GM19397 (cell line): ENCODE measurements at regions not wholly inside any gene's neighbourhood (a gene's known extent, or its start where the extent isn't known, plus 50 kb on each side); places are given as distances from the start of the nearest gene placed in this dataset.

ENCODE experiments used
- ATAC-seq: cut with Tn5 transposase; IDR thresholded peaks from one replicate; pipeline ENCODE4 v1.9.1; 2021; ENCODE audit warnings: mild to moderate bottlenecking, moderate library complexity; ENCODE audit not compliant: unreplicated experiment

GRCh38 chr3:101172516-101172915 lies 147.9 kb downstream of the IMPG2 start:
- no peak for ATAC-seq

- ATAC-seq = no peak
Measured at GRCh38 chr3:101171681-101172191, 148.6 kb downstream of the IMPG2 start.

GRCh38 chr3:101170806-101171558 lies 149.4 kb downstream of the IMPG2 start:
- no peak for ATAC-seq

- no peak for ATAC-seq
Measured at GRCh38 chr3:101170062-101170771, 150.2 kb downstream of the IMPG2 start.

- ATAC-seq = no peak
Measured at GRCh38 chr3:101169516-101169915, 150.9 kb downstream of the IMPG2 start.

- no peak for ATAC-seq
Measured at GRCh38 chr3:101167376-101167775, 153.0 kb downstream of the IMPG2 start.

GRCh38 chr3:101166150-101166549 lies 154.2 kb downstream of the IMPG2 start:
- ATAC-seq = no peak

GRCh38 chr3:101163554-101163953 lies 156.8 kb downstream of the IMPG2 start:
- no peak for ATAC-seq

GRCh38 chr3:101159478-101159877 lies 160.9 kb downstream of the IMPG2 start:
- no peak for ATAC-seq

- ATAC-seq = no peak
Measured at GRCh38 chr3:101158374-101158773, 162.0 kb downstream of the IMPG2 start.

GRCh38 chr3:101156787-101157345 lies 163.5 kb downstream of the IMPG2 start:
- ATAC-seq = no peak

- no peak for ATAC-seq
Measured at GRCh38 chr3:101155825-101156224, 162.6 kb upstream of the ABI3BP start.

- ATAC-seq = no peak
Measured at GRCh38 chr3:101154401-101154800, 161.2 kb upstream of the ABI3BP start.

- ATAC-seq = no peak
Measured at GRCh38 chr3:101151286-101151913, 158.2 kb upstream of the ABI3BP start.

GRCh38 chr3:101150504-101150903 lies 157.3 kb upstream of the ABI3BP start:
- no peak for ATAC-seq

- ATAC-seq = no peak
Measured at GRCh38 chr3:101149707-101150106, 156.5 kb upstream of the ABI3BP start.

GRCh38 chr3:101149251-101149650 lies 156.0 kb upstream of the ABI3BP start:
- no peak for ATAC-seq

- ATAC-seq = no peak
Measured at GRCh38 chr3:101148001-101148400, 154.8 kb upstream of the ABI3BP start.

GRCh38 chr3:101146946-101147345 lies 153.7 kb upstream of the ABI3BP start:
- ATAC-seq = no peak

GRCh38 chr3:101144105-101144504 lies 150.9 kb upstream of the ABI3BP start:
- ATAC-seq = no peak

- ATAC-seq = no peak
Measured at GRCh38 chr3:101143012-101143411, 149.8 kb upstream of the ABI3BP start.
